Activated CD8-positive, alpha-beta memory T cell treated with anti-CD3 and anti-CD28 coated beads, Interleukin-2, amount 10 ng/mL, durations not matched to agents 7 days and 5 days (primary cell): ENCODE measurements at regions not wholly inside any gene's neighbourhood (a gene's known extent, or its start where the extent isn't known, plus 50 kb on each side); places are given as distances from the start of the nearest gene placed in this dataset.
"Not testable (repeated sequence)": the region's sequence is repeated elsewhere in the genome, so short reads cannot be mapped to it uniquely, and the experiment has no call there.

Experiments used
- ATAC-seq: fragments of 150-1000 bp; cut with Tn5 transposase; one replicate; pipeline ENCODE4 v1.10.0; 2021; ENCODE audit warnings: moderate library complexity
- CTCF ChIA-PET: fragments of 350-600 bp; sonication (Branson Sonifier 250); formaldehyde crosslinking; loops from one replicate; lab custom pipeline; 2021; ENCODE audit warnings: antibody characterized with exemption; lab: Charles Lee
- DNase-seq: peaks from one replicate; pipeline ENCODE4 v3.0.0-alpha.2; 2020
- H3K27ac Mint-ChIP-seq: one replicate; pipeline ENCODE4 v1.8.0; 2021; ENCODE audit warnings: mild to moderate bottlenecking, mixed read lengths
- H3K27me3 Mint-ChIP-seq: one replicate; pipeline ENCODE4 v1.8.0; 2021; ENCODE audit warnings: mixed read lengths
- H3K36me3 Mint-ChIP-seq: one replicate; pipeline ENCODE4 v1.8.0; 2021; ENCODE audit warnings: mild to moderate bottlenecking, mixed read lengths
- H3K4me1 Mint-ChIP-seq: one replicate; pipeline ENCODE4 v1.8.0; 2021; ENCODE audit warnings: mixed read lengths
- H3K4me3 Mint-ChIP-seq: one replicate; pipeline ENCODE4 v1.8.0; 2021; ENCODE audit warnings: mild to moderate bottlenecking, moderate library complexity, mixed read lengths
- H3K9me3 Mint-ChIP-seq: one replicate; pipeline ENCODE4 v1.8.0; 2022; ENCODE audit warnings: low read depth, mixed read lengths

GRCh38 chr12:105445249-105445648 is 114.8 kb downstream of the C12orf75 start:
- no peak overlapping the region for H3K4me3 Mint-ChIP-seq
- H3K36me3 Mint-ChIP-seq: no peaks in the 10 kb centered on the region
- H3K27me3 Mint-ChIP-seq: peaks cover 41% of the 10 kb centered on the region
- no peak for DNase-seq
- H3K4me1 Mint-ChIP-seq: no peaks in the 10 kb centered on the region
- no peaks in the 10 kb centered on the region for H3K9me3 Mint-ChIP-seq
- CTCF ChIA-PET: no interaction called here
- no peak for ATAC-seq
- H3K27ac Mint-ChIP-seq: no peak overlapping the region

GRCh38 chr12:105445649-105446048 is 115.2 kb downstream of the C12orf75 start:
- Mint-ChIP-seq H3K9me3 (no peaks in the 10 kb centered on the region), H3K27me3 (peaks cover 41% of the 10 kb centered on the region), H3K4me1 (no peaks in the 10 kb centered on the region), H3K4me3 (no peak overlapping the region), H3K27ac (no peak overlapping the region), H3K36me3 (no peaks in the 10 kb centered on the region)
- DNase-seq (no peak), ATAC-seq (no peak)
- CTCF ChIA-PET: no interaction called here

- CTCF ChIA-PET, H3K27ac Mint-ChIP-seq, DNase-seq, H3K36me3 Mint-ChIP-seq, H3K4me3 Mint-ChIP-seq, H3K9me3 Mint-ChIP-seq, ATAC-seq, H3K4me1 Mint-ChIP-seq: not testable (repeated sequence)
- H3K27me3 Mint-ChIP-seq: peaks cover 45% of the 10 kb centered on the region
Observed at GRCh38 chr12:105446460-105446859, 116.0 kb downstream of the C12orf75 start.

- H3K4me1 Mint-ChIP-seq: no peaks in the 10 kb centered on the region
- H3K27ac Mint-ChIP-seq: no peak overlapping the region
- ATAC-seq: no peak
- CTCF ChIA-PET: no interaction called here
- peaks cover 24% of the 10 kb centered on the region for H3K27me3 Mint-ChIP-seq
- no peak for DNase-seq
- no peaks in the 10 kb centered on the region for H3K9me3 Mint-ChIP-seq
- H3K4me3 Mint-ChIP-seq: no peak overlapping the region
- no peaks in the 10 kb centered on the region for H3K36me3 Mint-ChIP-seq
Observed at GRCh38 chr12:105449431-105449830, 118.9 kb downstream of the C12orf75 start.

GRCh38 chr12:105451211-105451610 is 120.7 kb downstream of the C12orf75 start:
- no peaks in the 10 kb centered on the region for H3K9me3 Mint-ChIP-seq
- H3K4me1 Mint-ChIP-seq: no peaks in the 10 kb centered on the region
- no peak overlapping the region for H3K27ac Mint-ChIP-seq
- CTCF ChIA-PET: no interaction called here
- no peak for DNase-seq
- no peak for ATAC-seq
- no peak overlapping the region for H3K4me3 Mint-ChIP-seq
- peaks cover 17% of the 10 kb centered on the region for H3K27me3 Mint-ChIP-seq
- no peaks in the 10 kb centered on the region for H3K36me3 Mint-ChIP-seq

- no peak overlapping the region for H3K27ac Mint-ChIP-seq
- H3K4me3 Mint-ChIP-seq: no peak overlapping the region
- ATAC-seq (no peak), DNase-seq (no peak)
- H3K27me3 Mint-ChIP-seq: peaks cover 15% of the 10 kb centered on the region
- CTCF ChIA-PET: no interaction called here
- no peaks in the 10 kb centered on the region for H3K36me3 Mint-ChIP-seq
- no peaks in the 10 kb centered on the region for H3K9me3 Mint-ChIP-seq
- no peaks in the 10 kb centered on the region for H3K4me1 Mint-ChIP-seq
Observed at GRCh38 chr12:105451798-105452197, 121.3 kb downstream of the C12orf75 start.

GRCh38 chr12:105453316-105453715 is 122.8 kb downstream of the C12orf75 start:
- H3K4me1 Mint-ChIP-seq: no peaks in the 10 kb centered on the region
- no peak for ATAC-seq
- no peak overlapping the region for H3K4me3 Mint-ChIP-seq
- CTCF ChIA-PET: no interaction called here
- H3K27me3 Mint-ChIP-seq: peaks cover 24% of the 10 kb centered on the region
- no peaks in the 10 kb centered on the region for H3K9me3 Mint-ChIP-seq
- no peak for DNase-seq
- no peaks in the 10 kb centered on the region for H3K36me3 Mint-ChIP-seq
- no peak overlapping the region for H3K27ac Mint-ChIP-seq

GRCh38 chr12:105454688-105455087 is 124.2 kb downstream of the C12orf75 start:
- CTCF ChIA-PET: no interaction called here
- ATAC-seq: no peak

GRCh38 chr12:105455261-105455660 is 124.8 kb downstream of the C12orf75 start:
- Mint-ChIP-seq H3K27me3 (peaks cover 26% of the 10 kb centered on the region), H3K36me3 (no peaks in the 10 kb centered on the region), H3K27ac (no peak overlapping the region), H3K9me3 (no peaks in the 10 kb centered on the region), H3K4me1 (no peaks in the 10 kb centered on the region), H3K4me3 (no peak overlapping the region)
- ATAC-seq (no peak), DNase-seq (no peak)
- CTCF ChIA-PET: no interaction called here

More at GRCh38 chr12:105454688-105455087, 124.2 kb downstream of the C12orf75 start:
- no peak overlapping the region for H3K4me3 Mint-ChIP-seq
- no peak overlapping the region for H3K27ac Mint-ChIP-seq
- H3K9me3 Mint-ChIP-seq: no peaks in the 10 kb centered on the region
- no peaks in the 10 kb centered on the region for H3K36me3 Mint-ChIP-seq
- no peak for DNase-seq
- peaks cover 27% of the 10 kb centered on the region for H3K27me3 Mint-ChIP-seq
- no peaks in the 10 kb centered on the region for H3K4me1 Mint-ChIP-seq

- ATAC-seq: no peak
- CTCF ChIA-PET: interaction anchor here (0.7 to 1.1 kb wide), 2 partner anchors 23 to 679 kb away, joined by 3 read pairs; no protein-coding TSS in a partner anchor
- Mint-ChIP-seq H3K4me3 (no peak overlapping the region), H3K27me3 (peaks cover 24% of the 10 kb centered on the region), H3K27ac (no peak overlapping the region), H3K9me3 (no peaks in the 10 kb centered on the region), H3K36me3 (no peaks in the 10 kb centered on the region), H3K4me1 (no peaks in the 10 kb centered on the region)
- DNase-seq: no peak
Observed at GRCh38 chr12:105457026-105457425, 126.5 kb downstream of the C12orf75 start.

GRCh38 chr12:105459760-105460330 is 129.4 kb downstream of the C12orf75 start:
- no peak for DNase-seq
- Mint-ChIP-seq H3K36me3 (no peaks in the 10 kb centered on the region), H3K4me3 (no peak overlapping the region), H3K27me3 (peaks cover 27% of the 10 kb centered on the region), H3K9me3 (no peaks in the 10 kb centered on the region), H3K4me1 (no peaks in the 10 kb centered on the region), H3K27ac (no peak overlapping the region)
- CTCF ChIA-PET: no interaction called here
- ATAC-seq: no peak

GRCh38 chr12:105461271-105461943 is 130.9 kb downstream of the C12orf75 start:
- Mint-ChIP-seq H3K4me1 (no peaks in the 10 kb centered on the region), H3K36me3 (no peaks in the 10 kb centered on the region), H3K4me3 (no peak overlapping the region), H3K9me3 (no peaks in the 10 kb centered on the region), H3K27me3 (peaks cover 27% of the 10 kb centered on the region), H3K27ac (no peak overlapping the region)
- CTCF ChIA-PET: no interaction called here
- no peak for DNase-seq
- no peak for ATAC-seq

GRCh38 chr12:105461944-105462762 is 131.7 kb downstream of the C12orf75 start:
- no peaks in the 10 kb centered on the region for H3K4me1 Mint-ChIP-seq
- H3K9me3 Mint-ChIP-seq: no peaks in the 10 kb centered on the region
- DNase-seq: no peak
- ATAC-seq: no peak
- H3K36me3 Mint-ChIP-seq: no peaks in the 10 kb centered on the region
- no peak overlapping the region for H3K27ac Mint-ChIP-seq
- no peak overlapping the region for H3K4me3 Mint-ChIP-seq
- H3K27me3 Mint-ChIP-seq: peaks cover 25% of the 10 kb centered on the region
- CTCF ChIA-PET: no interaction called here

- Mint-ChIP-seq H3K4me1 (no peaks in the 10 kb centered on the region), H3K4me3 (no peak overlapping the region), H3K36me3 (no peaks in the 10 kb centered on the region), H3K27ac (no peak overlapping the region), H3K27me3 (peaks cover 25% of the 10 kb centered on the region), H3K9me3 (no peaks in the 10 kb centered on the region)
- DNase-seq (no peak), ATAC-seq (no peak)
- CTCF ChIA-PET: no interaction called here
Observed at GRCh38 chr12:105462831-105463230, 132.3 kb downstream of the C12orf75 start.
